NB4 (cell line): ENCODE measurements at regions not wholly inside any gene's neighbourhood (a gene's known extent, or its start where the extent isn't known, plus 50 kb on each side); places are given as distances from the start of the nearest gene placed in this dataset.

ENCODE experiments used
- DNase-seq: peaks from one replicate; pipeline ENCODE4 v3.0.0; 2010; ENCODE audit warnings: low read depth
- H3K4me3 ChIP-seq: one replicate; pipeline ENCODE4 v1.5.1; 2011; ENCODE audit warnings: mild to moderate bottlenecking, low read depth, low read length, moderate library complexity
- CTCF ChIP-seq: IDR thresholded peaks from one replicate; pipeline ENCODE4 v1.5.1; 2012; ENCODE audit warnings: low read depth, low read length
- MAX ChIP-seq: IDR thresholded peaks from 2 replicates; pipeline ENCODE4 v1.6.1; 2011; ENCODE audit warnings: low read depth, low read length
- MYC ChIP-seq: IDR thresholded peaks from 2 replicates; pipeline ENCODE4 v1.6.1; 2011; ENCODE audit warnings: low read depth, low read length
- POLR2A ChIP-seq: IDR thresholded peaks from 2 replicates; pipeline ENCODE4 v1.6.1; 2011; ENCODE audit warnings: mild to moderate bottlenecking; ENCODE audit not compliant: insufficient read length; ENCODE audit errors: extremely low read depth

- no peak overlapping the region for H3K4me3 ChIP-seq
- no peak for TF ChIP-seq MYC
- no peak for TF ChIP-seq POLR2A
- no peak for DNase-seq
Observed at GRCh38 chr10:112896273-112896672, 53.8 kb upstream of the TCF7L2 start.

GRCh38 chr10:112896722-112897121 is 53.3 kb upstream of the TCF7L2 start:
- no peak for TF ChIP-seq MAX
- TF ChIP-seq CTCF = no peak
- TF ChIP-seq MYC = no peak
- TF ChIP-seq POLR2A = no peak

GRCh38 chr10:112898540-112899390 is 51.3 kb upstream of the TCF7L2 start:
- TF ChIP-seq CTCF (no peak), POLR2A (no peak), MAX (no peak), MYC (no peak)
- H3K4me3 ChIP-seq = no peak overlapping the region
- no peak for DNase-seq

More at GRCh38 chr10:112896722-112897121, 53.3 kb upstream of the TCF7L2 start:
- no peak overlapping the region for H3K4me3 ChIP-seq
- no peak for DNase-seq

GRCh38 chr10:112899391-112900065 is 50.5 kb upstream of the TCF7L2 start:
- no peak for DNase-seq
- TF ChIP-seq MAX = no peak
- no peak for TF ChIP-seq CTCF
- no peak for TF ChIP-seq POLR2A
- no peak for TF ChIP-seq MYC

More at GRCh38 chr10:112899391-112900065, 50.5 kb upstream of the TCF7L2 start:
- H3K4me3 ChIP-seq = no peak overlapping the region
